Left ventricle myocardium inferior (tissue), 1 donor: ENCODE measurements at regions not wholly inside any gene's neighbourhood (a gene's known extent, or its start where the extent isn't known, plus 50 kb on each side); places are given as distances from the start of the nearest gene placed in this dataset.

Experiments used
- DNase-seq: peaks from one replicate; pipeline ENCODE4 v3.0.0-alpha.2; 2020
- H3K27ac ChIP-seq: fragments of 200-600 bp; replicated peaks from 2 replicates; pipeline ENCODE4 v1.8.0; 2021
- H3K27me3 ChIP-seq: fragments of 200-600 bp; 2 replicates; pipeline ENCODE4 v1.8.0; 2021; ENCODE audit warnings: low read depth
- H3K36me3 ChIP-seq: fragments of 200-600 bp; 2 replicates; pipeline ENCODE4 v1.8.0; 2021
- H3K4me1 ChIP-seq: fragments of 200-600 bp; 2 replicates; pipeline ENCODE4 v1.8.0; 2021
- H3K4me3 ChIP-seq: fragments of 200-600 bp; 2 replicates; pipeline ENCODE4 v1.8.0; 2021; ENCODE audit warnings: mild to moderate bottlenecking, moderate library complexity
- H3K9me3 ChIP-seq: fragments of 200-600 bp; replicated peaks from 2 replicates; pipeline ENCODE4 v1.8.0; 2021
- CTCF ChIP-seq: fragments of 200-600 bp; IDR thresholded peaks from 2 replicates; pipeline ENCODE4 v1.8.0; 2021; ENCODE audit warnings: antibody characterized with exemption, mild to moderate bottlenecking, borderline replicate concordance
- intact Hi-C: fragments of 100-400 bp; cut with micrococcal nuclease; formaldehyde crosslinking; loops from one replicate; pipeline ENCODE4 v1.11.0; 2022
- donor health status: DM: no; HTN: yes; CAD: no; lungs with severe emphysema.

- Histone ChIP-seq H3K27me3 (no peaks in the 10 kb centered on the region), H3K4me3 (no peak overlapping the region), H3K9me3 (no peaks in the 10 kb centered on the region), H3K27ac (no peak overlapping the region), H3K36me3 (no peaks in the 10 kb centered on the region), H3K4me1 (no peaks in the 10 kb centered on the region)
- intact Hi-C loops = no loop called here
- no peak for TF ChIP-seq CTCF
- no peak for DNase-seq
These were observed 1434.0 kb upstream of the LRRTM3 start for GRCh38 chr10:65491799-65492198.

GRCh38 chr10:65496541-65496940, 1429.3 kb upstream of the LRRTM3 start:
- no peaks in the 10 kb centered on the region for H3K27me3 ChIP-seq
- no peaks in the 10 kb centered on the region for H3K9me3 ChIP-seq
- H3K27ac ChIP-seq = no peak overlapping the region
- no peak overlapping the region for H3K4me3 ChIP-seq
- H3K36me3 ChIP-seq = no peaks in the 10 kb centered on the region
- intact Hi-C loops = no loop called here
- DNase-seq = no peak
- TF ChIP-seq CTCF = no peak
- no peaks in the 10 kb centered on the region for H3K4me1 ChIP-seq

- no peaks in the 10 kb centered on the region for H3K27me3 ChIP-seq
- DNase-seq = no peak
- no peaks in the 10 kb centered on the region for H3K4me1 ChIP-seq
- H3K9me3 ChIP-seq = no peaks in the 10 kb centered on the region
- no peak for TF ChIP-seq CTCF
- no peak overlapping the region for H3K4me3 ChIP-seq
- H3K36me3 ChIP-seq = no peaks in the 10 kb centered on the region
- intact Hi-C loops = no loop called here
- H3K27ac ChIP-seq = no peak overlapping the region
These were observed 1428.0 kb upstream of the LRRTM3 start for GRCh38 chr10:65497837-65498236.

GRCh38 chr10:65500716-65501115, 1425.1 kb upstream of the LRRTM3 start:
- H3K4me1 ChIP-seq = no peaks in the 10 kb centered on the region
- H3K27me3 ChIP-seq = no peaks in the 10 kb centered on the region
- TF ChIP-seq CTCF = no peak
- no peak overlapping the region for H3K27ac ChIP-seq
- no peaks in the 10 kb centered on the region for H3K9me3 ChIP-seq
- no peak for DNase-seq
- no peaks in the 10 kb centered on the region for H3K36me3 ChIP-seq
- intact Hi-C loops = no loop called here
- no peak overlapping the region for H3K4me3 ChIP-seq

GRCh38 chr10:65501259-65501658, 1424.6 kb upstream of the LRRTM3 start:
- DNase-seq = no peak
- Histone ChIP-seq H3K4me3 (no peak overlapping the region), H3K27me3 (no peaks in the 10 kb centered on the region), H3K27ac (no peak overlapping the region), H3K4me1 (no peaks in the 10 kb centered on the region), H3K9me3 (no peaks in the 10 kb centered on the region), H3K36me3 (no peaks in the 10 kb centered on the region)
- intact Hi-C loops = no loop called here
- TF ChIP-seq CTCF = no peak

- Histone ChIP-seq H3K27me3 (no peaks in the 10 kb centered on the region), H3K27ac (no peak overlapping the region), H3K36me3 (no peaks in the 10 kb centered on the region), H3K4me1 (no peaks in the 10 kb centered on the region), H3K9me3 (peaks cover 9% of the 10 kb centered on the region), H3K4me3 (no peak overlapping the region)
- TF ChIP-seq CTCF = no peak
- DNase-seq = no peak
- intact Hi-C loops = no loop called here
These were observed 1407.5 kb upstream of the LRRTM3 start for GRCh38 chr10:65518379-65518778.
